Stomach (tissue), 8 donors: ENCODE measurements at regions not wholly inside any gene's neighbourhood (a gene's known extent, or its start where the extent isn't known, plus 50 kb on each side); places are given as distances from the start of the nearest gene placed in this dataset.

Experiments
- DNase-seq, 2 donors: peaks; one replicate each; pipeline versions ENCODE4 v3.0.0 to v3.0.0-alpha.2; 2013 to 2019
- H3K27ac ChIP-seq, 5 donors: fragments of 200-600 bp in 4 of 5; sonication (generic) in 4 of 5; one replicate each; pipeline ENCODE4 v1.5.1; 2013 to 2019; ENCODE audit warnings: mild to moderate bottlenecking in 1 of 5, moderate library complexity in 1 of 5
- H3K27me3 ChIP-seq, 3 donors: fragments of 200-600 bp; sonication (generic); one replicate each; pipeline ENCODE4 v1.5.1; 2017 to 2019; ENCODE audit warnings: mixed run types in 1 of 3
- H3K36me3 ChIP-seq, 4 donors: fragments of 200-600 bp; sonication (generic); 1 replicate in 3 of 4; 2 replicates in 1 of 4; pipeline ENCODE4 v1.5.1; 2016 to 2019
- H3K4me1 ChIP-seq, 4 donors: fragments of 200-600 bp; sonication (generic); one replicate each; pipeline ENCODE4 v1.5.1; 2016 to 2019
- H3K4me3 ChIP-seq, 4 donors: fragments of 200-600 bp; sonication (generic) in 3 of 4; one replicate each; pipeline ENCODE4 v1.5.1; 2016 to 2019; ENCODE audit warnings: mild to moderate bottlenecking in 1 of 4
- H3K9me3 ChIP-seq, 4 donors: fragments of 200-600 bp; sonication (generic); one replicate each; pipeline ENCODE4 v1.5.1; 2016 to 2019
- CTCF ChIP-seq, 7 experiments: fragments of 450-650 bp in 4 of 7; fragments of 200-600 bp in 3 of 7; sonication (generic) in 3 of 7; IDR thresholded peaks; one replicate each; pipeline ENCODE4 v1.5.1; 2016 to 2019; ENCODE audit warnings: antibody characterized with exemption in 7 of 7, control low read depth in 2 of 7, mild to moderate bottlenecking in 1 of 7
- EP300 ChIP-seq: sonication (generic); formaldehyde crosslinking; IDR thresholded peaks from one replicate; pipeline ENCODE4 v1.6.1; 2017; ENCODE audit warnings: antibody characterized with exemption
- POLR2A ChIP-seq, 4 donors: fragments of 450-650 bp; IDR thresholded peaks; one replicate each; pipeline ENCODE4 v1.6.1; 2016; ENCODE audit warnings: antibody characterized with exemption in 4 of 4, control low read depth in 2 of 4, mild to moderate bottlenecking in 1 of 4, moderate library complexity in 1 of 4
- POLR2AphosphoS5 ChIP-seq, 3 donors: sonication (generic); formaldehyde crosslinking; IDR thresholded peaks; one replicate each; pipeline ENCODE4 v1.6.1; 2016; ENCODE audit warnings: antibody characterized with exemption in 3 of 3
- WGBS, 5 donors: extraction: QIAGEN DNeasy Blood & Tissue Kit in 3 of 5; methylation state at CpG; one replicate each; pipeline versions ENCODE4 v1.1.5 to v1.1.7; 2013 to 2018; 5-methylcytosine and 5-hydroxymethylcytosine counted together
- intact Hi-C: fragments of 100-400 bp; cut with DNase I; formaldehyde crosslinking; loops from one replicate; pipeline ENCODE4 v1.15.1; 2023; ENCODE audit warnings: low total_unique reads
- donor health status: healthy with polysubstance abuse.
- donor health status: Bipolar disorder and iron deficiency.
- donor health status: healthy.

- WGBS, 5 donors = 88 to 98% (median 91%) methylated on average over 1 of the region's 1 CpG
- peaks cover 9 to 14% (median 13%) of the 10 kb centered on the region in 4 donors for H3K4me1 ChIP-seq
- intact Hi-C loops = no loop called here
- H3K36me3 ChIP-seq = no peaks in the 10 kb centered on the region
- H3K27me3 ChIP-seq = peaks cover 0 to 44% (median 24%) of the 10 kb centered on the region in 3 donors
- TF ChIP-seq EP300 = no peak
- TF ChIP-seq CTCF (IDR thresholded peaks at IDR 0.05) = no peak
- no peak for TF ChIP-seq POLR2AphosphoS5 (IDR thresholded peaks at IDR 0.05)
- TF ChIP-seq POLR2A (IDR thresholded peaks at IDR 0.05) = no peak
- no peak overlapping the region for H3K27ac ChIP-seq
- no peak overlapping the region for H3K4me3 ChIP-seq
- DNase-seq = no peak
- H3K9me3 ChIP-seq = no peaks in the 10 kb centered on the region
Measured at GRCh38 chr2:120583851-120584570, 151.7 kb upstream of the GLI2 start.

GRCh38 chr2:120586507-120587278 lies 149.0 kb upstream of the GLI2 start:
- intact Hi-C loops = no loop called here
- DNase-seq = peak; percentile 45 to 73
- WGBS, 5 donors = 24 to 60% (median 31%) methylated on average over 15 to 41 of the region's 41 CpGs
- Histone ChIP-seq H3K27me3 (peaks cover 0 to 57% (median 24%) of the 10 kb centered on the region in 3 donors), H3K27ac (no peak overlapping the region), H3K4me1 (peaks cover 9 to 14% (median 13%) of the 10 kb centered on the region in 4 donors), H3K9me3 (no peaks in the 10 kb centered on the region), H3K36me3 (no peaks in the 10 kb centered on the region), H3K4me3 (peak overlapping the region; percentile 15 to 29 (median 22))
- TF ChIP-seq POLR2A (IDR thresholded peaks at IDR 0.05) = no peak
- no peak for TF ChIP-seq CTCF (IDR thresholded peaks at IDR 0.05)
- TF ChIP-seq POLR2AphosphoS5 (IDR thresholded peaks at IDR 0.05) = no peak
- no peak for TF ChIP-seq EP300

DNA sequence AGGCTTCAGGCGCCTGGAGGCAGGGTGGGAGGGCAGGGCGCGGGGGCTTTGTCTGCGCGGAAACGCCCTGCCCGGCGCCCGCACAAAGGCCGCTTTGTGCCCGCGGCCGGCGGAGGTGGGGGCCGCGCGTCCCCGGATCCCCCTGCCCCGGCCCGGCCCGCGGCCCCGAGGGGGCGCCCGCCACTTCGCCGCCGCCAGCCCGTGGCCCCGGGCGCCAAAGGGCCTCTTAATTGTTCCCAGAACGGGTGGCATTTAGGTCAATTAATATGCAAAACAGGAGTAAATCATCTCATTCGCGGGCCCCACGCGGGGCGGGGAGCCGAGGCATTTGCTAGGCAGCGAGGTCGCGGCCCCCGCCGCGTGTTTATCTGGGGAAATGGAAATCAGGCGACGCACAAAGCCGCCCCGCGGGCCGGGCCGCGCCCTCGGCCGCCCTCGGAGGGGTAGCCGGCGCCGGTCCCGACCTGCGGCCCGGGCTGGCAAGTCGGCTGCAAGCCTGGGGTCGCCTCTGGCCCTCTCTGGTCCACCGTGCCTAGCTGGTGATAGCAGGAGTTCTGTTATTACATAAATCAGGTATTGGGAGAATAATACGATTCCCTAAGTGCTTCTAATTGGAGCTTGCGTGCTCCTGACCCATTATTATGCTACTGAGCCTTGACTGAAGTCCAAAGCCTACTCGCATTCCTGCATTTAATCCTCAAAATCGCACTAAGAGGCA lies 148.2 kb upstream of the GLI2 start:
- H3K9me3 ChIP-seq = no peaks in the 10 kb centered on the region
- H3K27ac ChIP-seq = no peak overlapping the region
- 6 to 9% (median 9%) methylated on average over 39 to 68 of the region's 68 CpGs for WGBS, 5 donors
- H3K27me3 ChIP-seq = peaks cover 0 to 58% (median 24%) of the 10 kb centered on the region in 3 donors
- no peaks in the 10 kb centered on the region for H3K36me3 ChIP-seq
- intact Hi-C loops = no loop called here
- DNase-seq = no peak
- H3K4me1 ChIP-seq = peaks cover 9 to 14% (median 13%) of the 10 kb centered on the region in 4 donors
- peak overlapping the region; percentile 15 to 29 (median 22) for H3K4me3 ChIP-seq
- TF ChIP-seq CTCF (IDR thresholded peaks at IDR 0.05) = no peak

GRCh38 chr2:120587997-120588336 lies 147.7 kb upstream of the GLI2 start:
- Histone ChIP-seq H3K4me1 (peaks cover 9 to 14% (median 13%) of the 10 kb centered on the region in 4 donors), H3K27ac (no peak overlapping the region), H3K9me3 (no peaks in the 10 kb centered on the region), H3K4me3 (no peak overlapping the region), H3K27me3 (peaks cover 0 to 58% (median 24%) of the 10 kb centered on the region in 3 donors), H3K36me3 (no peaks in the 10 kb centered on the region)
- DNase-seq = no peak
- WGBS, 5 donors = 76 to 91% (median 85%) methylated on average over 6 of the region's 6 CpGs
- intact Hi-C loops = no loop called here
- TF ChIP-seq POLR2AphosphoS5 (IDR thresholded peaks at IDR 0.05) = no peak
- no peak for TF ChIP-seq EP300
- no peak for TF ChIP-seq POLR2A (IDR thresholded peaks at IDR 0.05)
- no peak for TF ChIP-seq CTCF (IDR thresholded peaks at IDR 0.05)
